ENCODE measurements at regions not wholly inside any gene's neighbourhood (a gene's known extent, or its start where the extent isn't known, plus 50 kb on each side); places are given as distances from the start of the nearest gene placed in this dataset.

DNA sequence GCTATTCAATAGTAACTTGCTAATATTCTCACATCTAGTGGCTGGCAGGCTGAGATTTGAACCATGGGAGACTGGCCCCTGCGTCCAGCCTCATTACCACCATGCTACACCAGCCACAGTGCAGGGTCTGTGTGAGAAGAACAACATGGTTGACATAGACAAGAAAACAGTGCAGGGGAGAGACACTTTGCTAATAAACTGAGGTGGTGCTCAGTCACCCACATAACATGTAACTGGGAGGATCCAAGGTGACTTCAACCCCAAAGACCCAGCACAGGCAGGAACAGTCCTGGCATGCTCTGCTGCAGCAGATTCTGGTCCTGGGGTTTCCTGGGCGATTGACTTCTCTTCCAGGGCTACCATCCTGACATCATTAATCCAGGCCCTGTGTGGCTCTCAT lies 143.1 kb downstream of the CSNK2A3 start:
- WGBS (ENCODE audit: low lambda C conversion rate, missing lambda C conversion rate), result 86% methylated on average over 2 of the region's 2 CpGs
- Histone ChIP-seq H3K4me3 (no peak overlapping the region), H3K9me2 (replicated peaks; ENCODE audit: insufficient read depth) (no peaks in the 10 kb centered on the region), H4K20me1 (ENCODE audit: insufficient read depth, poor library complexity, severe bottlenecking) (no peaks in the 10 kb centered on the region), H3K36me3 (replicated peaks; ENCODE audit: insufficient read depth, low read depth) (no peaks in the 10 kb centered on the region), H3K27me3 (no peaks in the 10 kb centered on the region), H3K79me2 (no peaks in the 10 kb centered on the region), H3K9me3 (ENCODE audit: low read depth) (no peaks in the 10 kb centered on the region), H3K4me2 (no peak overlapping the region), H3K27ac (no peak overlapping the region), H2AFZ (no peak overlapping the region), H3K4me1 (ENCODE audit: insufficient read depth) (no peaks in the 10 kb centered on the region)
- TF ChIP-seq EZH2phosphoT487 (IDR thresholded peaks at IDR 0.05; ENCODE audit: low read depth, severe bottlenecking, unreplicated experiment) (no peak), EZH2 (IDR thresholded peaks at IDR 0.05; ENCODE audit: borderline replicate concordance) (no peak)
- TF ChIP-seq, protein P1, sequence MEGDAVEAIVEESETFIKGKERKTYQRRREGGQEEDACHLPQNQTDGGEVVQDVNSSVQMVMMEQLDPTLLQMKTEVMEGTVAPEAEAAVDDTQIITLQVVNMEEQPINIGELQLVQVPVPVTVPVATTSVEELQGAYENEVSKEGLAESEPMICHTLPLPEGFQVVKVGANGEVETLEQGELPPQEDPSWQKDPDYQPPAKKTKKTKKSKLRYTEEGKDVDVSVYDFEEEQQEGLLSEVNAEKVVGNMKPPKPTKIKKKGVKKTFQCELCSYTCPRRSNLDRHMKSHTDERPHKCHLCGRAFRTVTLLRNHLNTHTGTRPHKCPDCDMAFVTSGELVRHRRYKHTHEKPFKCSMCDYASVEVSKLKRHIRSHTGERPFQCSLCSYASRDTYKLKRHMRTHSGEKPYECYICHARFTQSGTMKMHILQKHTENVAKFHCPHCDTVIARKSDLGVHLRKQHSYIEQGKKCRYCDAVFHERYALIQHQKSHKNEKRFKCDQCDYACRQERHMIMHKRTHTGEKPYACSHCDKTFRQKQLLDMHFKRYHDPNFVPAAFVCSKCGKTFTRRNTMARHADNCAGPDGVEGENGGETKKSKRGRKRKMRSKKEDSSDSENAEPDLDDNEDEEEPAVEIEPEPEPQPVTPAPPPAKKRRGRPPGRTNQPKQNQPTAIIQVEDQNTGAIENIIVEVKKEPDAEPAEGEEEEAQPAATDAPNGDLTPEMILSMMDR (IDR thresholded peaks at IDR 0.05; ENCODE audit: poor library complexity), result no peak
- no peak for DNase-seq (ENCODE audit: low spot score)

- no peak for TF ChIP-seq EZH2phosphoT487 (IDR thresholded peaks at IDR 0.05; ENCODE audit: low read depth, severe bottlenecking, unreplicated experiment)
- TF ChIP-seq EZH2 (IDR thresholded peaks at IDR 0.05; ENCODE audit: borderline replicate concordance), result no peak
- TF ChIP-seq, protein P1 (IDR thresholded peaks at IDR 0.05; ENCODE audit: poor library complexity), result no peak
- Histone ChIP-seq H3K4me3 (no peak overlapping the region), H4K20me1 (ENCODE audit: insufficient read depth, poor library complexity, severe bottlenecking) (no peaks in the 10 kb centered on the region), H3K9me3 (ENCODE audit: low read depth) (no peaks in the 10 kb centered on the region), H3K9me2 (replicated peaks; ENCODE audit: insufficient read depth) (no peaks in the 10 kb centered on the region), H3K27me3 (no peaks in the 10 kb centered on the region), H3K4me1 (ENCODE audit: insufficient read depth) (no peaks in the 10 kb centered on the region), H2AFZ (no peak overlapping the region), H3K79me2 (no peaks in the 10 kb centered on the region), H3K4me2 (no peak overlapping the region), H3K27ac (no peak overlapping the region), H3K36me3 (replicated peaks; ENCODE audit: insufficient read depth, low read depth) (no peaks in the 10 kb centered on the region)
- no peak for DNase-seq (ENCODE audit: low spot score)
- 97% methylated on average over 4 of the region's 4 CpGs for WGBS (ENCODE audit: low lambda C conversion rate, missing lambda C conversion rate)
Observed at GRCh38 chr11:11208994-11209393, 144.1 kb downstream of the CSNK2A3 start.

GRCh38 chr11:11207428-11207827 lies 145.6 kb downstream of the CSNK2A3 start:
- Histone ChIP-seq H3K36me3 (replicated peaks; ENCODE audit: insufficient read depth, low read depth) (no peaks in the 10 kb centered on the region), H3K9me2 (replicated peaks; ENCODE audit: insufficient read depth) (no peaks in the 10 kb centered on the region), H3K79me2 (no peaks in the 10 kb centered on the region), H3K4me2 (no peak overlapping the region), H4K20me1 (ENCODE audit: insufficient read depth, poor library complexity, severe bottlenecking) (no peaks in the 10 kb centered on the region), H3K9me3 (ENCODE audit: low read depth) (peaks cover 3% of the 10 kb centered on the region), H2AFZ (no peak overlapping the region), H3K27ac (no peak overlapping the region), H3K4me1 (ENCODE audit: insufficient read depth) (no peaks in the 10 kb centered on the region), H3K27me3 (no peaks in the 10 kb centered on the region), H3K4me3 (no peak overlapping the region)
- WGBS (ENCODE audit: low lambda C conversion rate, missing lambda C conversion rate), result 75% methylated on average over 3 of the region's 3 CpGs
- TF ChIP-seq, protein P1 (IDR thresholded peaks at IDR 0.05; ENCODE audit: poor library complexity), result peak; percentile 5
- no peak for TF ChIP-seq EZH2phosphoT487 (IDR thresholded peaks at IDR 0.05; ENCODE audit: low read depth, severe bottlenecking, unreplicated experiment)
- DNase-seq (ENCODE audit: low spot score), result no peak

GRCh38 chr11:11206484-11206883 lies 146.6 kb downstream of the CSNK2A3 start:
- 92% methylated on average over 7 of the region's 7 CpGs for WGBS (ENCODE audit: low lambda C conversion rate, missing lambda C conversion rate)
- Histone ChIP-seq H3K4me1 (ENCODE audit: insufficient read depth) (no peaks in the 10 kb centered on the region), H3K4me2 (no peak overlapping the region), H3K36me3 (replicated peaks; ENCODE audit: insufficient read depth, low read depth) (no peaks in the 10 kb centered on the region), H3K27ac (no peak overlapping the region), H3K9me2 (replicated peaks; ENCODE audit: insufficient read depth) (no peaks in the 10 kb centered on the region), H3K9me3 (ENCODE audit: low read depth) (peaks cover 3% of the 10 kb centered on the region), H4K20me1 (ENCODE audit: insufficient read depth, poor library complexity, severe bottlenecking) (no peaks in the 10 kb centered on the region), H3K27me3 (no peaks in the 10 kb centered on the region), H2AFZ (no peak overlapping the region), H3K79me2 (no peaks in the 10 kb centered on the region), H3K4me3 (no peak overlapping the region)
- no peak for DNase-seq (ENCODE audit: low spot score)
- no peak for TF ChIP-seq EZH2phosphoT487 (IDR thresholded peaks at IDR 0.05; ENCODE audit: low read depth, severe bottlenecking, unreplicated experiment)
- no peak for TF ChIP-seq EZH2 (IDR thresholded peaks at IDR 0.05; ENCODE audit: borderline replicate concordance)

Data from hepatocyte (in vitro differentiated cells).